GM21423 (cell line): ENCODE measurements at regions not wholly inside any gene's neighbourhood (a gene's known extent, or its start where the extent isn't known, plus 50 kb on each side); places are given as distances from the start of the nearest gene placed in this dataset.
A peak's percentile ranks its signal among the peaks of the same experiment; 100 is the strongest.
"Not testable (repeated sequence)": the region's sequence is repeated elsewhere in the genome, so short reads cannot be mapped to it uniquely, and the experiment has no call there.

Experiments
- ATAC-seq: cut with Tn5 transposase; IDR thresholded peaks from one replicate; pipeline ENCODE4 v1.9.1; 2021; ENCODE audit warnings: mild to moderate bottlenecking, moderate library complexity; ENCODE audit not compliant: unreplicated experiment

- no peak for ATAC-seq
Observed at GRCh38 chr10:107544706-107545520, 380.4 kb upstream of the SORCS1 start.

GRCh38 chr10:107542607-107543006 is 378.1 kb upstream of the SORCS1 start:
- no peak for ATAC-seq

GRCh38 chr10:107542016-107542415 is 377.5 kb upstream of the SORCS1 start:
- no peak for ATAC-seq

GRCh38 chr10:107540981-107541380 is 376.5 kb upstream of the SORCS1 start:
- no peak for ATAC-seq

- no peak for ATAC-seq
Observed at GRCh38 chr10:107529350-107529749, 364.8 kb upstream of the SORCS1 start.

- ATAC-seq, result no peak
Observed at GRCh38 chr10:107520348-107520747, 355.8 kb upstream of the SORCS1 start.

- ATAC-seq, result no peak
Observed at GRCh38 chr10:107517811-107518210, 353.3 kb upstream of the SORCS1 start.

GRCh38 chr10:107516349-107516748 is 351.8 kb upstream of the SORCS1 start:
- no peak for ATAC-seq

GRCh38 chr10:107504011-107504410 is 339.5 kb upstream of the SORCS1 start:
- not testable (repeated sequence) for ATAC-seq

GRCh38 chr10:107502229-107502985 is 337.9 kb upstream of the SORCS1 start:
- ATAC-seq, result no peak

GRCh38 chr10:107498983-107499382 is 334.5 kb upstream of the SORCS1 start:
- no peak for ATAC-seq

- no peak for ATAC-seq
Observed at GRCh38 chr10:107497024-107497423, 332.5 kb upstream of the SORCS1 start.

GRCh38 chr10:107496594-107496993 is 332.1 kb upstream of the SORCS1 start:
- ATAC-seq, result no peak

- ATAC-seq, result no peak
Observed at GRCh38 chr10:107492389-107492788, 327.9 kb upstream of the SORCS1 start.

- no peak for ATAC-seq
Observed at GRCh38 chr10:107490389-107490788, 325.9 kb upstream of the SORCS1 start.

- no peak for ATAC-seq
Observed at GRCh38 chr10:107487284-107487683, 322.8 kb upstream of the SORCS1 start.

GRCh38 chr10:107485019-107485418 is 320.5 kb upstream of the SORCS1 start:
- ATAC-seq, result no peak

- ATAC-seq, result no peak
Observed at GRCh38 chr10:107481881-107482280, 317.4 kb upstream of the SORCS1 start.

- ATAC-seq, result no peak
Observed at GRCh38 chr10:107481224-107481623, 316.7 kb upstream of the SORCS1 start.

GRCh38 chr10:107480781-107481180 is 316.3 kb upstream of the SORCS1 start:
- ATAC-seq, result no peak

- ATAC-seq, result peak; percentile 55
Observed at GRCh38 chr10:107477266-107477665, 312.8 kb upstream of the SORCS1 start.

GRCh38 chr10:107476408-107476807 is 311.9 kb upstream of the SORCS1 start:
- no peak for ATAC-seq
